Naive thymus-derived CD8-positive, alpha-beta T cell (primary cell): ENCODE measurements at regions not wholly inside any gene's neighbourhood (a gene's known extent, or its start where the extent isn't known, plus 50 kb on each side); places are given as distances from the start of the nearest gene placed in this dataset.

ENCODE experiments used
- ATAC-seq, 2 donors: fragments of 150-1000 bp; cut with Tn5 transposase in 1 of 2; sonication (Bioruptor Pico), chemical (Tn5 transposase) in 1 of 2; 1 replicate in 1 of 2; 2 replicates in 1 of 2; pipeline ENCODE4 v1.10.0; 2021; ENCODE audit warnings: mild to moderate bottlenecking in 2 of 2, moderate library complexity in 2 of 2
- POLR2A ChIA-PET: fragments of 350-600 bp; sonication (Branson Sonifier 250); formaldehyde crosslinking; loops from one replicate; lab custom pipeline; 2021; ENCODE audit warnings: antibody characterized with exemption; lab: Charles Lee
- DNase-seq, 10 donors: peaks; one replicate each; pipeline versions ENCODE4 v3.0.0 to v3.0.0-alpha.2; 2020 to 2022
- H3K27ac Mint-ChIP-seq, 10 donors: one replicate each; pipeline ENCODE4 v1.8.0; 2020 to 2022; ENCODE audit warnings: mild to moderate bottlenecking in 10 of 10, mixed read lengths in 10 of 10, moderate library complexity in 4 of 10, inconsistent platforms in 1 of 10
- H3K27me3 Mint-ChIP-seq, 5 donors: one replicate each; pipeline ENCODE4 v1.8.0; 2021 to 2022; ENCODE audit warnings: mixed read lengths in 5 of 5
- H3K36me3 Mint-ChIP-seq, 3 donors: one replicate each; pipeline ENCODE4 v1.8.0; 2020 to 2022; ENCODE audit warnings: mixed read lengths in 3 of 3, mild to moderate bottlenecking in 2 of 3, inconsistent platforms in 1 of 3
- H3K4me1 Mint-ChIP-seq, 4 donors: one replicate each; pipeline ENCODE4 v1.8.0; 2021 to 2022; ENCODE audit warnings: mixed read lengths in 4 of 4
- H3K4me3 Mint-ChIP-seq, 10 donors: one replicate each; pipeline ENCODE4 v1.8.0; 2020 to 2022; ENCODE audit warnings: mild to moderate bottlenecking in 10 of 10, mixed read lengths in 10 of 10, moderate library complexity in 6 of 10, inconsistent platforms in 1 of 10
- H3K9me3 Mint-ChIP-seq, 9 donors: one replicate each; pipeline ENCODE4 v1.8.0; 2020 to 2022; ENCODE audit warnings: mixed read lengths in 9 of 9, mild to moderate bottlenecking in 3 of 9, inconsistent platforms in 1 of 9, moderate library complexity in 1 of 9

DNA sequence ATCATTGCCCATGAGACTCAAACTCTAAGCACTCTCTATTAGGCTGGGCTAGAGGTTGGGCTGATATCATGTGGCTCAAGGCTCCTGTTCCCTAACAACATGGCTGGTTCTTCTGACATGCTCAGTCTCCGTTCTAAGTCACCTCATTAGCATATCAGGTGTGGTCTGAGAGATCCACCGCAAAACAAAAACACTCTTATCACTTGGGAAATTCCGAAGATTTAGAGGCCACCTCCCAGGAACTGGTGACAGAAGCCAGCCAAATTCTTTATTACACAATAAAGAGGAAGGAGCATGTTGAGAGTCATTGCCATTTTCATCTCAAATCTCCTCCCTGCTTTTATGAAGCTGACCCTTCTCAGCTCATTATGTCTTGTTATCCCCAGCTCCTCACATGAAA lies 107.6 kb downstream of the MSX2 start:
- Mint-ChIP-seq H3K27me3 (peaks cover 0 to 22% (median 18%) of the 10 kb centered on the region in 5 donors), H3K27ac (no peak overlapping the region), H3K9me3 (peaks cover 0 to 4% (median 0%) of the 10 kb centered on the region in 9 donors), H3K4me1 (no peaks in the 10 kb centered on the region), H3K36me3 (no peaks in the 10 kb centered on the region), H3K4me3 (no peak overlapping the region)
- POLR2A ChIA-PET = no interaction called here
- no peak for DNase-seq
- no peak for ATAC-seq

- DNase-seq (no peak), ATAC-seq (no peak)
- POLR2A ChIA-PET = no interaction called here
- Mint-ChIP-seq H3K36me3 (no peaks in the 10 kb centered on the region), H3K27ac (no peak overlapping the region), H3K4me1 (no peaks in the 10 kb centered on the region), H3K9me3 (peaks cover 0 to 4% (median 0%) of the 10 kb centered on the region in 9 donors), H3K4me3 (no peak overlapping the region), H3K27me3 (peaks cover 0 to 22% (median 15%) of the 10 kb centered on the region in 5 donors)
Observed at GRCh38 chr5:174831031-174831660, 106.8 kb downstream of the MSX2 start.

DNA sequence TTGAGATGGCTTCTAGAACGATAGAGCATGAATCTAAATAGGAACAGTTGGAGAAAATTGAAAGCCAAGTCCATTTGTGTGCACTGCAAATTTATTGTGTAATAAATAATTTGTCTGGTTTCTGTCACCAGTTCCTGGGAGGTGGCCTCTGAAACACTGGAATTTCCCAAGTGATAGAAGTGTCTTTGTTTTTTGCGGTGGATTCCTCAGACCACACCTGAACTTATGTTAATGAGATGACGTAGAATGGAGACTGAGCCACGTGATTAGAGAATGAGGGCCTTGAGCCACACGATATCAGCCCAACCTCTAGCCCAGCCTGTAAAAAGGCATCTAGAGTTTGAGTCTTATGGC lies 105.1 kb downstream of the MSX2 start:
- POLR2A ChIA-PET = no interaction called here
- H3K27ac Mint-ChIP-seq = no peak overlapping the region
- DNase-seq = no peak
- no peak for ATAC-seq
- H3K4me3 Mint-ChIP-seq = no peak overlapping the region
- no peaks in the 10 kb centered on the region for H3K36me3 Mint-ChIP-seq
- peaks cover 6 to 34% (median 15%) of the 10 kb centered on the region in 5 donors for H3K27me3 Mint-ChIP-seq
- H3K9me3 Mint-ChIP-seq = peaks cover 0 to 2% (median 0%) of the 10 kb centered on the region in 9 donors
- peaks cover 0 to 4% (median 0%) of the 10 kb centered on the region in 4 donors for H3K4me1 Mint-ChIP-seq

DNA sequence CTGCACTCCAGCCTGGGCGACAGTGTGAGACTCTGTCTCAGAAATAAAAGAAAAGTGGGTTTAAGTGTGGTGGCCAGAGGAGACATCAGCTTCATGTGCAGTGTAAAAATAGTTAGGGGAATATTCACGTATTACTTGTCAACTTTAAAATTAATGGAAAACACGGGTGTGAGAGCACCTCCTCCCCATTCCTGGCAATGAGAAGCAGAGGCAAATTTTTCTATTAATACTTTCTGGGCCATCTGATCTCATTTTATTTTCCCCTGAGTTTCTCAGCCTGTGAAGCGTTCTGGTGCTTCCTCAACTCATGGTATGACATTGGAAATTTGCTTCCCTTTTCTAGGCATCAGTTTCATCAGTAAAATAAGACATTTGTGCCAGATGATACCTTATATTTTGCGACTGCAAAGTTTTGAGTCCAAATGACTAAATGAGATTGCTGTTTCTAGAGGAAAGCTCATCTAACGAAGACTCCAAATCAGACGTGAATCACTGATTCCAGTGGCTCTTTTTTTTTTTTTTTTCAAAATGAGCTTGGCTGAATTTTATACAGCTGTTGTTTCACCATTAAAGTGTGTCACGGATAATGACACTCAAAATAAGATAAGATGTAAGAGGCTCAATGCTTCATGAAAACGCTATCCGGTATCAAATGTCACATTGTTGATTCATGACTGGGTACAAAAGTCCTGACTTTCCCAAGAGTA lies 104.6 kb downstream of the MSX2 start:
- Mint-ChIP-seq H3K4me3 (no peak overlapping the region), H3K4me1 (peaks cover 0 to 4% (median 0%) of the 10 kb centered on the region in 4 donors), H3K36me3 (no peaks in the 10 kb centered on the region), H3K27me3 (peaks cover 6 to 33% (median 14%) of the 10 kb centered on the region in 5 donors), H3K9me3 (peaks cover 0 to 2% (median 0%) of the 10 kb centered on the region in 9 donors), H3K27ac (no peak overlapping the region)
- ATAC-seq (no peak), DNase-seq (no peak)
- POLR2A ChIA-PET = no interaction called here

DNA sequence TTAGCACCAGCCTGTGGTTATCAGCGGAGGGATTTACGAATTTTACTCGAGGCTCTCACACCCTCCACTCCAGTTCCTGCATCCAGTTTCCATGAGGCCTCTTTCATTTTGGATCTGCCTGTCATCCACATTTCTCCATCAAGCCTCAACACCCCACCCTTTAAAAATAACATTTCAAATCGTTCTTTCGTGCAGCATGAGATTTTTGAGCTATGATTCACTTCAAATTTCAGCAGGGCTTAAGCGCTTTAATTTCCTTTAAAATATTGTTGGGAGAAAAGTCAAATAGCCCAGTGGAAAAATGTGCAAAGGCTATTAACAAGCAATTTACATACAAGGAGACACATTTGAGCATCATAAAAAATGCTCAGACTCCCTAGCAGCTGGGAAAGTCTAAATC lies 103.2 kb downstream of the MSX2 start:
- ATAC-seq = no peak
- Mint-ChIP-seq H3K4me3 (no peak overlapping the region), H3K36me3 (no peaks in the 10 kb centered on the region), H3K27ac (no peak overlapping the region), H3K27me3 (peaks cover 6 to 32% (median 18%) of the 10 kb centered on the region in 5 donors), H3K9me3 (peaks cover 0 to 2% (median 0%) of the 10 kb centered on the region in 9 donors), H3K4me1 (peaks cover 0 to 6% (median 0%) of the 10 kb centered on the region in 4 donors)
- POLR2A ChIA-PET = no interaction called here
- DNase-seq = no peak

GRCh38 chr5:174825587-174825986 lies 101.2 kb downstream of the MSX2 start:
- no peaks in the 10 kb centered on the region for H3K36me3 Mint-ChIP-seq
- ATAC-seq = no peak
- H3K4me1 Mint-ChIP-seq = peaks cover 0 to 8% (median 0%) of the 10 kb centered on the region in 4 donors

DNA sequence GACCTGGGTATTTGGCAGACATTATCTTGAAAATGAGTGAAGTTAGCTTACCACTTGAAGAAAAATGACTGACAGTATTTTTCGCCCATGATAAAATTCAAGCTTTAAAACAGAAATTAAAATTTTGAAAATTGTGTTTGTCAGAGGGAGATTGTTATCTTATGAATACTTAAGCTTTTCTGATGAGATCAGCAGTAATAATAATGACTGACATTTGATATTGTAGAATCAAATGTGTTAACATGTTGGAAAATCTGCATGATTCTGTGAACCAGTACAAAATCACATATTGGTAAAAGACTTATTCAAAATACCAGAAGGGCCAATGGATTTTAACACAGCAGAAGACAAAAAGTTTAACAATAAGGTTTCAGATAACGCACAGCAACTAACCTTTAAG lies 94.0 kb downstream of the MSX2 start:
- POLR2A ChIA-PET = no interaction called here
- no peak for ATAC-seq

More at GRCh38 chr5:174825587-174825986, 101.2 kb downstream of the MSX2 start:
- Mint-ChIP-seq H3K27me3 (peaks cover 9 to 38% (median 26%) of the 10 kb centered on the region in 5 donors), H3K4me3 (no peak overlapping the region), H3K9me3 (peaks cover 0 to 8% (median 0%) of the 10 kb centered on the region in 9 donors), H3K27ac (no peak overlapping the region)
- POLR2A ChIA-PET = no interaction called here
- no peak for DNase-seq

GRCh38 chr5:174817610-174818009 lies 93.2 kb downstream of the MSX2 start:
- Mint-ChIP-seq H3K4me1 (peaks cover 0 to 3% (median 0%) of the 10 kb centered on the region in 4 donors), H3K4me3 (no peak overlapping the region)
- POLR2A ChIA-PET = no interaction called here

More for the DNA sequence above, 94.0 kb downstream of the MSX2 start:
- H3K27me3 Mint-ChIP-seq = peaks cover 7 to 24% (median 16%) of the 10 kb centered on the region in 5 donors
- no peak overlapping the region for H3K27ac Mint-ChIP-seq
- peaks cover 0 to 12% (median 0%) of the 10 kb centered on the region in 3 donors for H3K36me3 Mint-ChIP-seq
- peaks cover 0 to 4% (median 0%) of the 10 kb centered on the region in 4 donors for H3K4me1 Mint-ChIP-seq
- peaks cover 0 to 21% (median 14%) of the 10 kb centered on the region in 9 donors for H3K9me3 Mint-ChIP-seq
- no peak for DNase-seq
- H3K4me3 Mint-ChIP-seq = no peak overlapping the region

DNA sequence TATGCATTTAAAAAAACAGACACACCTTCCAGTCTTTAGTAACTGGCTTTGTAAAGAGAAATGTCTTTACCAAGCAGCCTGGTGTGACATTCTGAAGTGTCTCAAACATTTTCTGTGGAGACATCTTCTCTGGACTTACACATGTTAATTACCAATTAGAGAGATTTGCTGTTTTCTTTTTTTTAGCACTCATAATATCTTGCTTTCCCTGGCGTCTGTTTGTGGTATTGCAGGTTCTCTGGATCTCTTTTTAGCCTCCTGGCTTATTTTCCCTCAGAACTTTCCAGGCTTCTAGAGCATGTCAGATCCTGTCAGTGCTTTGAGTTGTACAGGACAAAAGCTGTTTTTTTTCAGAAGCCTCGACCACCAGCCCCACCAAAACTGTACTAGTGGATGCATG lies 92.5 kb downstream of the MSX2 start:
- ATAC-seq (no peak), DNase-seq (no peak)
- POLR2A ChIA-PET = no interaction called here
- Mint-ChIP-seq H3K9me3 (peaks cover 0 to 21% (median 14%) of the 10 kb centered on the region in 9 donors), H3K36me3 (peaks cover 0 to 12% (median 0%) of the 10 kb centered on the region in 3 donors), H3K4me1 (no peaks in the 10 kb centered on the region), H3K27ac (no peak overlapping the region), H3K27me3 (peaks cover under 1 to 13% (median 7%) of the 10 kb centered on the region in 5 donors), H3K4me3 (no peak overlapping the region)

More at GRCh38 chr5:174817610-174818009, 93.2 kb downstream of the MSX2 start:
- H3K9me3 Mint-ChIP-seq = peaks cover 0 to 21% (median 14%) of the 10 kb centered on the region in 9 donors
- peaks cover 0 to 12% (median 0%) of the 10 kb centered on the region in 3 donors for H3K36me3 Mint-ChIP-seq
- DNase-seq (no peak), ATAC-seq (no peak)
- H3K27me3 Mint-ChIP-seq = peaks cover 7 to 20% (median 8%) of the 10 kb centered on the region in 5 donors
- no peak overlapping the region for H3K27ac Mint-ChIP-seq

- H3K27me3 Mint-ChIP-seq = peaks cover 0 to 7% (median 3%) of the 10 kb centered on the region in 5 donors
- POLR2A ChIA-PET = no interaction called here
- no peak overlapping the region for H3K27ac Mint-ChIP-seq
- DNase-seq (no peak), ATAC-seq (no peak)
- peaks cover 0 to 7% (median 0%) of the 10 kb centered on the region in 3 donors for H3K36me3 Mint-ChIP-seq
- peaks cover 0 to 11% (median 8%) of the 10 kb centered on the region in 9 donors for H3K9me3 Mint-ChIP-seq
- no peaks in the 10 kb centered on the region for H3K4me1 Mint-ChIP-seq
- H3K4me3 Mint-ChIP-seq = no peak overlapping the region
Observed at GRCh38 chr5:174811438-174811837, 87.1 kb downstream of the MSX2 start.

GRCh38 chr5:174810796-174811195 lies 86.4 kb downstream of the MSX2 start:
- Mint-ChIP-seq H3K36me3 (peaks cover 0 to 2% (median 0%) of the 10 kb centered on the region in 3 donors), H3K4me1 (no peaks in the 10 kb centered on the region), H3K27me3 (peaks cover 0 to 3% (median 1%) of the 10 kb centered on the region in 5 donors), H3K9me3 (peaks cover 0 to 5% (median 2%) of the 10 kb centered on the region in 9 donors), H3K27ac (no peak overlapping the region), H3K4me3 (no peak overlapping the region)
- ATAC-seq = no peak
- no peak for DNase-seq
- POLR2A ChIA-PET = no interaction called here

- Mint-ChIP-seq H3K4me3 (no peak overlapping the region), H3K36me3 (peaks cover 0 to 7% (median 0%) of the 10 kb centered on the region in 3 donors), H3K9me3 (peaks cover 0 to 12% (median 5%) of the 10 kb centered on the region in 9 donors), H3K27me3 (peaks cover 0 to 16% (median 3%) of the 10 kb centered on the region in 5 donors), H3K4me1 (no peaks in the 10 kb centered on the region), H3K27ac (no peak overlapping the region)
- ATAC-seq (no peak), DNase-seq (no peak)
- POLR2A ChIA-PET = no interaction called here
Observed at GRCh38 chr5:174807471-174807870, 83.1 kb downstream of the MSX2 start.

- Mint-ChIP-seq H3K36me3 (peaks cover 0 to 7% (median 0%) of the 10 kb centered on the region in 3 donors), H3K27ac (no peak overlapping the region), H3K27me3 (peaks cover 0 to 16% (median 3%) of the 10 kb centered on the region in 5 donors), H3K4me3 (no peak overlapping the region), H3K4me1 (no peaks in the 10 kb centered on the region), H3K9me3 (peaks cover 0 to 12% (median 5%) of the 10 kb centered on the region in 9 donors)
- ATAC-seq (no peak), DNase-seq (no peak)
- POLR2A ChIA-PET = no interaction called here
Observed at GRCh38 chr5:174806729-174807128, 82.3 kb downstream of the MSX2 start.
